AG04449 (cell line): ENCODE measurements at regions not wholly inside any gene's neighbourhood (a gene's known extent, or its start where the extent isn't known, plus 50 kb on each side); places are given as distances from the start of the nearest gene placed in this dataset.
"Not testable (repeated sequence)": the region's sequence is repeated elsewhere in the genome, so short reads cannot be mapped to it uniquely, and the experiment has no call there.

Experiments
- CTCF ChIA-PET: fragments of 350-600 bp; formaldehyde crosslinking; extraction: SDS; loops from one replicate; lab custom pipeline; 2021; ENCODE audit warnings: antibody characterized with exemption; lab: Yijun Ruan, JAX
- POLR2A ChIA-PET: fragments of 400-600, 350-600 bp; formaldehyde crosslinking; extraction: SDS; loops from one replicate; lab custom pipeline; 2020; ENCODE audit warnings: antibody characterized with exemption, inconsistent platforms; lab: Yijun Ruan, JAX
- DNase-seq: peaks from one replicate; pipeline ENCODE4 v3.0.0-alpha.2; 2010; ENCODE audit warnings: low read depth, low spot score
- H3K4me3 ChIP-seq: 2 replicates; pipeline ENCODE4 v1.5.1; 2011; ENCODE audit warnings: low read depth, mild to moderate bottlenecking, control low read depth, low read length
- TF ChIP-seq, protein P1 (sequence below): IDR thresholded peaks from one replicate; pipeline ENCODE4 v1.5.1; 2011; ENCODE audit warnings: mild to moderate bottlenecking, moderate library complexity, low read length, control low read depth, inconsistent platforms; ENCODE audit not compliant: insufficient read depth; ENCODE audit errors: missing control alignments

DNA sequence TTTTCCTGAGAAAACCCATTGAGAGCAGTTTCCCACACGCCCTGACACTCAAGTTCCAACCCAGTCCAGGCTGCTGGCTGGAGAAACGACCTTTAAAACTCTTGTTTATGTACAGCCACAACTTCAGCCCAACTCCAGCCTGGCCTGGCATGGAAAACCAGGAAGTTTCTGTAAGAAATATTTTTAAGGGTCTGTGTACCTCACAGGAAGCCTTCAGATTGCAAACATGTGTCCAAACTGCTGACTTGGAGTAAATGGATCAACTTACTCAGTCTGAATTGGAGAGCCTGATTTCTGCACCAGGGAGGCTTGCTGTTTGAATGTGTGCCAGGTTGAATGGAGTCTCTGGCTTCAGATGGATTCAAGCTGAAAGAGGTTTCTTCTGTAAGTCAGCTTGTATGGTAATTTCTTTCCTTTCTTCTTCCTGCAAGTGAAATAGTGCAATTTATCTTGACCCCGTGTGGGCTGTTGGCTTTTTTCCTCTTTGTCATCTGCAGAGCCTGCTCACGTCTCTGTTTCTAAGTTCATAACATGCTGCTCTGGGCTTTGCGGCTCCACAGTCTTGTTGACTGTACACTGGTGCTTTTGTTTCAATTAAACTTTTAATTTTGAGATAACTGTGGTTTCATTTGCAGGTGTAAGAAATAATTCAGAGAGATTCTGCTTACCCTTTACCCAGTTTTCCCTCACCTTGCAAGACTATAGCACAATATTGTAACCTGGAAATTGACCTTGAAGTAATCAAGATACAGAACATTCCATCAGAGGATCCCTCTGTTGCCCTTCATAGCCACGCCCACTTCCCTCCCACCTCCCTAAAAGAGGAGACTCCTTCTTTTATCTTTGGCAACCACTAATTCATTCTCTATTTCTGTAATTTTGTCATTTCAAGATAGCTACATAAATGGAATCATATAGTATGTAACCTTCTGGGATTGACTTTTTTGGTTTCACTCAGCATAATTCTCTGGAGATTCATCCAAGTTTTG is 109.7 kb upstream of the PRMT8 start:
- CTCF ChIA-PET, result no interaction called here
- TF ChIP-seq, protein P1, sequence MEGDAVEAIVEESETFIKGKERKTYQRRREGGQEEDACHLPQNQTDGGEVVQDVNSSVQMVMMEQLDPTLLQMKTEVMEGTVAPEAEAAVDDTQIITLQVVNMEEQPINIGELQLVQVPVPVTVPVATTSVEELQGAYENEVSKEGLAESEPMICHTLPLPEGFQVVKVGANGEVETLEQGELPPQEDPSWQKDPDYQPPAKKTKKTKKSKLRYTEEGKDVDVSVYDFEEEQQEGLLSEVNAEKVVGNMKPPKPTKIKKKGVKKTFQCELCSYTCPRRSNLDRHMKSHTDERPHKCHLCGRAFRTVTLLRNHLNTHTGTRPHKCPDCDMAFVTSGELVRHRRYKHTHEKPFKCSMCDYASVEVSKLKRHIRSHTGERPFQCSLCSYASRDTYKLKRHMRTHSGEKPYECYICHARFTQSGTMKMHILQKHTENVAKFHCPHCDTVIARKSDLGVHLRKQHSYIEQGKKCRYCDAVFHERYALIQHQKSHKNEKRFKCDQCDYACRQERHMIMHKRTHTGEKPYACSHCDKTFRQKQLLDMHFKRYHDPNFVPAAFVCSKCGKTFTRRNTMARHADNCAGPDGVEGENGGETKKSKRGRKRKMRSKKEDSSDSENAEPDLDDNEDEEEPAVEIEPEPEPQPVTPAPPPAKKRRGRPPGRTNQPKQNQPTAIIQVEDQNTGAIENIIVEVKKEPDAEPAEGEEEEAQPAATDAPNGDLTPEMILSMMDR, result no peak
- POLR2A ChIA-PET, result no interaction called here
- H3K4me3 ChIP-seq, result no peak overlapping the region
- no peak for DNase-seq

DNA sequence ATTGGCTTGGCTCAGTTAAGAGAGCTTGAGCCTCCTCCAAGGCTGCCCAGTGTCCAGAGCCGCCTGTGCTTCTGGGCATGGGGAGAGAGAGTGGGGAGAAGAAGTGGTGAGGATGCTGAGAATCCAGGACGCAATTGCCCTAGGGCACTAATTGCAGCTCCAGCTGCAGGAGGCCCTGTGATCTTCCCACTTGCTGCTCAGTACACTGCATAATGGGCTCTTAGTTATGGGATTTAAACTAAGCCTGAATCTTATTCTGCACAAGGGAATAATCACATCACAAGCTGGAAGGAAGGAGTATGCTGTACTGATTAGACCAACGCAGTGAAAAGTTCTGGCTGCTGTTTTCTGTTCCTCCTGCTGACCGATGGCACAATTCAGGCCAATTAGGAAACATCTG is 101.0 kb upstream of the PRMT8 start:
- TF ChIP-seq, protein P1, result no peak
- CTCF ChIA-PET, result no interaction called here
- no peak overlapping the region for H3K4me3 ChIP-seq
- POLR2A ChIA-PET, result no interaction called here
- no peak for DNase-seq

DNA sequence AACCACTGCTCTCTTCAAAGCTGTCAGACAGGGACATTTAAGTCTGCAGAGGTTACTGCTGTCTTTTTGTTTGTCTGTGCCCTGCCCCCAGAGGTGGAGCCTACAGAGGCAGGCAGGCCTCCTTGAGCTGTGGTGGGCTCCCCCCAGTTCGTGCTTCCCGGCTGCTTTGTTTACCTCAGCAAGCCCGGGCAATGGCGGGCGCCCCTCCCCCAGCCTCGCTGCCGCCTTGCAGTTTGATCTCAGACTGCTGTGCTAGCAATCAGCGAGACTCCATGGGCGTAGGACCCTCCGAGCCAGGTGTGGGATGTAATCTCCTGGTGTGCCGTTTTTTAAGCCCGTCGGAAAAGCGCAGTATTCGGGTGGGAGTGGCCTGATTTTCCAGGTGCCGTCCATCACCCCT is 93.4 kb upstream of the PRMT8 start:
- CTCF ChIA-PET, DNase-seq, POLR2A ChIA-PET, H3K4me3 ChIP-seq: not testable (repeated sequence)

DNA sequence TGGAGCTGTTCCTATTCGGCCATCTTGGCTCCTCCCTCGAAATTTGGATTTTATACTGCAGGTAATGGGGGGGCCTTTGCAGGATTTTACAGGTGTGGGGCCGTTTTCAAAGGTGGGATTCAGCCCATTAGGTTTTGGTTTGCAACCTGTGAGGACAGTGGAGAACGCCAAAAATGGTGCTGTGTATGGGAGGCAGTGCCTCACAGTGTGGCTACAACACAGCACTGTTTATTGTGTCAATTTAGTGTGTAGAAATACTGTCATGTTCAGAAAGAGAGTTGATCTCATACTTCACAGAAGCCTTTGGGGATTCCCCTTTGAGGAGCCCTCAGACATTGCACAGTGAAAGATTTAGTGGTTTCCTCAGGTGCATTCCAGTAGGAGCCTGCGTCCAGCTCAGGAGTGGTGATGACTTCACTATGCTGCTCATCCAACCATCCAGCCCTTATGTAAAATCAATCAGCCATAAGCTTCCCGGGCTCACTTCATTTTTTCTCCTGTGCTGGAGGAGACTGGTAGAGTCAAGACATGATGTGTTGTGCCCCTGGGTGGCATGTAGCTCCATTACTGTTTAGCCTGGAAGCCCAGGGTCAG is 92.7 kb upstream of the PRMT8 start:
- no peak for DNase-seq
- TF ChIP-seq, protein P1, result no peak
- ChIA-PET POLR2A (no interaction called here), CTCF (no interaction called here)
- no peak overlapping the region for H3K4me3 ChIP-seq

DNA sequence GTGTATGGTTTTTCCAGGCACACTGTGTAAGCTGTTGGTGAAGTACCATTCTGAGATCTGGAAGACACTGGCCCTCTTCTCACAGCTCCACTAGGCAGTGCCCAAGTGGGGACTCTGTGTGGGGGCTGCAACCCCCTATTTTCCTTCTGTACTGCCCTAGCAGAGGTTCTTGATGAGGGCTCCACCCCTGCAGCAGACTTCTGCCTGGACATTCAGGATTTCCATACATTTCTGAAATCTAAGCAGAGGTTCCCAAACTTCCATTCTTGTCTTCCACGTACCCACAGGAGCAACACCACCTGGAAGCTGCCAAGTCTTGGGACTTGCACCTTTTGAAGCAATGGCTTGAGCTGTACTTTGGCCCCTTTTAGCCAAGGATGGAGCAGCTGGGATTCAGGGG is 85.2 kb upstream of the PRMT8 start:
- no peak for DNase-seq
- POLR2A ChIA-PET, result no interaction called here
- CTCF ChIA-PET, result no interaction called here
- H3K4me3 ChIP-seq, result no peak overlapping the region
- TF ChIP-seq, protein P1, result no peak

DNA sequence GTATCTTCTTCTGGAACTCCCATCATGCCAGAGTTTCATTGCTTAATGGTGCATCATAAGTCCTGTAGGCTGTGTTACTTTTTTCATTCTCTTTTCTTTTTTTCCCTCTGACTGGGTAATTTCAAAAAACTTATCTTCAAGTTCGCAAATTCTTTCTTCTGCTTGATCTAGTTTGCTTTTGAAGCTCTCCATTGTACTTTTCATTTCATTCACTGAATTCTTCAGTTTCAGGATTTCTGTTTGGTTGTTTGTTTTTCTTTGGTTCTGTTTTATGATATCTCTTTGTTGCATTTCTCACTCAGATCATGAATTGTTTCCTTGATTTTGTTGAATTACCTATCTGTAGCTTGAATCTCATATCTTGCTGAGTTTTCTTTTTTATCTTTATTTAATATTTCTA is 83.3 kb upstream of the PRMT8 start:
- H3K4me3 ChIP-seq, result no peak overlapping the region
- TF ChIP-seq, protein P1, result no peak
- POLR2A ChIA-PET, result no interaction called here
- CTCF ChIA-PET, result interaction anchor here (1.2 kb wide), 1 partner anchor 396 kb away, joined by 4 read pairs; no protein-coding TSS in a partner anchor
- no peak for DNase-seq
